Large intestine (tissue), 3 donors: ENCODE measurements at regions not wholly inside any gene's neighbourhood (a gene's known extent, or its start where the extent isn't known, plus 50 kb on each side); places are given as distances from the start of the nearest gene placed in this dataset.

Experiments
- DNase-seq, 2 donors: peaks; one replicate each; pipeline versions ENCODE4 v3.0.0 to v3.0.0-alpha.2; 2013
- H3K27ac ChIP-seq: one replicate; pipeline ENCODE4 v1.5.1; 2013; ENCODE audit warnings: low read length
- H3K27me3 ChIP-seq: 2 replicates; pipeline ENCODE4 v1.6.1; 2013; ENCODE audit warnings: low read length; ENCODE audit not compliant: control insufficient read depth, insufficient read depth
- H3K36me3 ChIP-seq: 2 replicates; pipeline ENCODE4 v1.6.1; 2013; ENCODE audit warnings: low read length; ENCODE audit not compliant: control insufficient read depth, insufficient read depth
- H3K4me1 ChIP-seq: one replicate; pipeline ENCODE4 v1.6.1; 2013; ENCODE audit warnings: low read length; ENCODE audit not compliant: control insufficient read depth, insufficient read depth
- H3K4me3 ChIP-seq: one replicate; pipeline ENCODE4 v1.5.1; 2013; ENCODE audit warnings: low read length
- H3K9me3 ChIP-seq: one replicate; pipeline ENCODE4 v1.6.1; 2013; ENCODE audit warnings: mild to moderate bottlenecking, low read depth, low read length, moderate library complexity; ENCODE audit not compliant: control insufficient read depth
- WGBS: methylation state at CpG from one replicate; pipeline ENCODE4 v1.1.5; 2013; ENCODE audit warnings: low lambda C conversion rate; ENCODE audit not compliant: insufficient coverage; 5-methylcytosine and 5-hydroxymethylcytosine counted together

GRCh38 chr2:147198651-147199171, 646.1 kb upstream of the ACVR2A start:
- Histone ChIP-seq H3K27me3 (no peaks in the 10 kb centered on the region), H3K4me1 (peaks cover 13% of the 10 kb centered on the region), H3K36me3 (no peaks in the 10 kb centered on the region), H3K27ac (no peak overlapping the region), H3K4me3 (no peak overlapping the region), H3K9me3 (no peaks in the 10 kb centered on the region)
- WGBS: no CpG with 5 or more reads among the region's 5 CpGs
- DNase-seq: peak; percentile 5 to 24

DNA sequence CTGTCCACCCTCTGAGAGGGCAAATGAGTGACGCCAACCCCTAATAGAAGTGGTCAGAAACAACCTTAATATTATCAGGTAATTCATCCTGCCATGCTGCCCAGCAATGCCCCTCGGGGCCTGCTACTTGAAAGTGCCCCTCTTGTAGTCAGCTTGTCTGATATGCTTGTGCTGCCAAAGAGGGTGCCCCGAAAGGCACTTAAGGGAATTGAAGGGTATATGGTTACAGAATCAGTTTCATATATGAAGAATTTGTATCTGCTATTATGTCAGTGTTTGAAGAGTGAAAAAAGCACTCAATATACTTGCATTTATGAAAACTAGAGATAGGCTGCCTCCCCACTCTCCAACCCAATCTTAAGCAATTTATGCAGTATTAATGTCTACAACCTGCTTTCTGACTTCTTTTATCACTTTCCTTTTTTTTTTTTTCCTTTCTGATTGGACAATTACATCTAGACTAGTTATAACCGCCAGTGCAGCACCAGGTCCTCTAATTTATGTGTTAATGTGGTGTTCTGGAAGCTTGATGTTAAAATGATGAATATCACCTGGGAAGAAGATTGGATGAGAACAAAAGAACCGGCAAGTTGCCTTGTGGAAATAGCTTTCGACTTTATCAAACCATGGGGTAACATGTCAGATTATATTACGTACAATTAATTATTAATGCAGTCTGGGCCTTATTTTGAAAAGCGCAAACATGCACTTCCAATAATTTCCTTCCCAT, 646.9 kb upstream of the ACVR2A start:
- WGBS: no CpG with 5 or more reads among the region's 8 CpGs
- Histone ChIP-seq H3K27me3 (no peaks in the 10 kb centered on the region), H3K9me3 (no peaks in the 10 kb centered on the region), H3K36me3 (no peaks in the 10 kb centered on the region), H3K4me3 (no peak overlapping the region), H3K27ac (no peak overlapping the region), H3K4me1 (peaks cover 13% of the 10 kb centered on the region)
- no peak for DNase-seq

GRCh38 chr2:147182260-147182659, 662.6 kb upstream of the ACVR2A start:
- DNase-seq: no peak
- no peak overlapping the region for H3K27ac ChIP-seq
- no peaks in the 10 kb centered on the region for H3K4me1 ChIP-seq
- no peak overlapping the region for H3K4me3 ChIP-seq
- no peaks in the 10 kb centered on the region for H3K27me3 ChIP-seq
- H3K9me3 ChIP-seq: no peaks in the 10 kb centered on the region
- WGBS: no CpG with 5 or more reads among the region's 4 CpGs
- no peaks in the 10 kb centered on the region for H3K36me3 ChIP-seq

GRCh38 chr2:147181351-147182029, 663.3 kb upstream of the ACVR2A start:
- WGBS: no CpG with 5 or more reads among the region's 2 CpGs
- Histone ChIP-seq H3K4me3 (no peak overlapping the region), H3K27ac (no peak overlapping the region), H3K9me3 (no peaks in the 10 kb centered on the region), H3K27me3 (no peaks in the 10 kb centered on the region), H3K36me3 (no peaks in the 10 kb centered on the region), H3K4me1 (no peaks in the 10 kb centered on the region)
- DNase-seq: no peak

- Histone ChIP-seq H3K4me3 (no peak overlapping the region), H3K36me3 (no peaks in the 10 kb centered on the region), H3K4me1 (no peaks in the 10 kb centered on the region), H3K27me3 (no peaks in the 10 kb centered on the region), H3K9me3 (no peaks in the 10 kb centered on the region), H3K27ac (no peak overlapping the region)
- no peak for DNase-seq
- 80% methylated on average over 1 of the region's 1 CpG for WGBS
Measured at GRCh38 chr2:147177071-147177857, 667.6 kb upstream of the ACVR2A start.

GRCh38 chr2:147174824-147175254, 670.0 kb upstream of the ACVR2A start:
- H3K27ac ChIP-seq: no peak overlapping the region
- no CpG with 5 or more reads among the region's 2 CpGs for WGBS
- DNase-seq: no peak
- H3K27me3 ChIP-seq: no peaks in the 10 kb centered on the region
- H3K4me1 ChIP-seq: no peaks in the 10 kb centered on the region
- H3K4me3 ChIP-seq: no peak overlapping the region
- H3K36me3 ChIP-seq: no peaks in the 10 kb centered on the region
- H3K9me3 ChIP-seq: no peaks in the 10 kb centered on the region

DNA sequence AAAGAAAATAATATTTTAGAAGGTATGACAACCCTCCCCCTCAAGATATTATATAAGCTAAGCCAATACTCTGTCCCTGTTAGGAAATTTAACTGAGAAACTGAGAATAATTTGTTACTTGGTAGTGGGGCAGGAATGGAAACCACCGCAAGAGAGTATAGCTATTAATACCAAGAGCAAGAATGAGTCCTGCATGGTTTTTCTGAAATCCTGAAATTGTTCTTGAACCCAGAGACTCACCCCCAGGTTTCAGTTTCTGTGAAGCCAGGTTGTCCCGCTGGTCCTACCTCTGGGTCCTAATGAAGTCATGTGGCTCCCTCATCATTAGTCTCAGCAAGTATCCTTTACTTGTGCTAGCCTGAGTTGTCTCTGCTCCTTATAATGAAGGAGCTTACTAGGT, 671.0 kb upstream of the ACVR2A start:
- H3K27ac ChIP-seq: no peak overlapping the region
- no peaks in the 10 kb centered on the region for H3K9me3 ChIP-seq
- WGBS: no CpG with 5 or more reads among the region's 2 CpGs
- no peaks in the 10 kb centered on the region for H3K4me1 ChIP-seq
- H3K27me3 ChIP-seq: no peaks in the 10 kb centered on the region
- H3K4me3 ChIP-seq: no peak overlapping the region
- H3K36me3 ChIP-seq: no peaks in the 10 kb centered on the region
- no peak for DNase-seq

DNA sequence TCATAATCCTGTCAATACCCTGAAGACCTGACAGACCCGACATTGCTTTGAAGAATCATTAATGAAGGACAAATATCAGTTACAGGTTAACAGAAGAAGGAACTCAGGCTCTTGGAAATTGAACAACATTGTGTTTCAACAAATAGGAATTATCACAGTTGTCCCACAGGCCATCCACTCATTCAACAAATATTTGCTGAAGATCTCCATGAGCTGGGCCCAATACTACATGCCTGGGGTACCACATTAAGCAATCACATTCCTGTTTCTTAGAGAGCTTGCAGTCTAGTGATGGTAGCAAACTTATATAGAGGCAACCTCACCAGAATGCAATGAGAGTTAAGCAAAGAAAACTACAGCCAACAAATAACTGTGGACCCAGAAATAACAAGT, 671.6 kb upstream of the ACVR2A start:
- no peak overlapping the region for H3K27ac ChIP-seq
- no peak overlapping the region for H3K4me3 ChIP-seq
- WGBS: no CpG with 5 or more reads among the region's 1 CpG
- no peaks in the 10 kb centered on the region for H3K4me1 ChIP-seq
- no peaks in the 10 kb centered on the region for H3K9me3 ChIP-seq
- no peaks in the 10 kb centered on the region for H3K36me3 ChIP-seq
- no peaks in the 10 kb centered on the region for H3K27me3 ChIP-seq
- DNase-seq: no peak

- Histone ChIP-seq H3K36me3 (no peaks in the 10 kb centered on the region), H3K27ac (no peak overlapping the region), H3K4me3 (no peak overlapping the region), H3K4me1 (no peaks in the 10 kb centered on the region), H3K27me3 (no peaks in the 10 kb centered on the region), H3K9me3 (no peaks in the 10 kb centered on the region)
- DNase-seq: no peak
- WGBS: 80% methylated on average over 1 of the region's 9 CpGs
Measured at GRCh38 chr2:147172493-147173188, 672.2 kb upstream of the ACVR2A start.

DNA sequence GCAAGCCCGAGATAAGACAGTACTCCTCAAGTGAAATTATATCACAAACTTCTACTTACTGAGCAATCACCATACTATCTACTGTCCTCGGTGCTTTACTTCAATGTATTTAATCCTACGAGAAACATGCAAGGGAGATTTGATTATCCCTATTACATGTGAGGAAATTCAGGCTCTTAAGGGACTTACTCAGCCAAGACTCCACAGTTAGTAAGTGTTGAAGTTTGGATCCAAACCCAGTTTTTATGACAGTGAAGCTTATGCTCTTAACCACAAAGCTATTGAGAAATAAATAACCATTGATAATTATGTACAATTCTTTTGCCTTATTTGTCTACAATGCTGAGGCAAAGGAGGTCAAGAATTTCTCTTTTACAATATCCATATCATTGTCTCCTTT, 672.9 kb upstream of the ACVR2A start:
- no peak for DNase-seq
- no CpG with 5 or more reads among the region's 3 CpGs for WGBS
- Histone ChIP-seq H3K4me3 (no peak overlapping the region), H3K9me3 (no peaks in the 10 kb centered on the region), H3K27ac (no peak overlapping the region), H3K36me3 (no peaks in the 10 kb centered on the region), H3K4me1 (no peaks in the 10 kb centered on the region), H3K27me3 (no peaks in the 10 kb centered on the region)
